IMR-90 (cell line): ENCODE measurements at regions not wholly inside any gene's neighbourhood (a gene's known extent, or its start where the extent isn't known, plus 50 kb on each side); places are given as distances from the start of the nearest gene placed in this dataset.

ENCODE experiments used
- ATAC-seq: fragments of 200-7000 bp; cut with Tn5 transposase; 2 replicates; pipeline ENCODE4 v1.9.1; 2020; ENCODE audit warnings: low read depth, mild to moderate bottlenecking, moderate library complexity
- BruUV-seq: library from RNA; stranded (reverse); fragments of 400-500 nt; replicated peaks from 2 replicates; lab custom pipeline; 2021; lab: Mats Ljungman, UMichigan
- CTCF ChIA-PET: fragments of 300-600 bp; formaldehyde crosslinking; extraction: SDS; loops from one replicate; lab custom pipeline; 2021; ENCODE audit warnings: antibody characterized with exemption; lab: Yijun Ruan, JAX
- POLR2A ChIA-PET: fragments of 300-600 bp; sonication (Branson Sonifier 250); formaldehyde crosslinking; loops from one replicate; lab custom pipeline; 2022; ENCODE audit warnings: antibody characterized with exemption; ENCODE audit not compliant: unreplicated experiment; lab: Charles Lee
- DNase-seq: peaks from one replicate; pipeline ENCODE4 v3.0.0; 2013
- H2AFZ ChIP-seq: replicated peaks from 2 replicates; pipeline ENCODE3; 2013; ENCODE audit warnings: low read length, mild to moderate bottlenecking; ENCODE audit not compliant: poor library complexity
- H2AK5ac ChIP-seq: 2 replicates; pipeline ENCODE4 v1.6.1; 2013; ENCODE audit warnings: low read depth, low read length, inconsistent platforms
- H2AK9ac ChIP-seq: replicated peaks from 2 replicates; pipeline ENCODE3; 2013; ENCODE audit warnings: mild to moderate bottlenecking, low read depth, low read length, moderate library complexity; ENCODE audit not compliant: poor library complexity
- H2BK120ac ChIP-seq: 2 replicates; pipeline ENCODE4 v1.6.1; 2013; ENCODE audit warnings: low read depth, low read length, inconsistent platforms
- H2BK15ac ChIP-seq: 3 replicates; pipeline ENCODE4 v1.6.1; 2013; ENCODE audit warnings: low read depth, low read length, inconsistent platforms
- H2BK20ac ChIP-seq: 2 replicates; pipeline ENCODE4 v1.6.1; 2013; ENCODE audit warnings: low read depth, mild to moderate bottlenecking, inconsistent platforms, low read length, moderate library complexity
- H2BK5ac ChIP-seq: 2 replicates; pipeline ENCODE4 v1.6.1; 2013; ENCODE audit warnings: mild to moderate bottlenecking, low read depth, low read length, inconsistent platforms; ENCODE audit not compliant: poor library complexity, severe bottlenecking
- H3K14ac ChIP-seq: replicated peaks from 2 replicates; pipeline ENCODE4 v1.6.1; 2013; ENCODE audit warnings: low read depth, low read length, inconsistent platforms
- H3K18ac ChIP-seq: 2 replicates; pipeline ENCODE4 v1.6.1; 2013; ENCODE audit warnings: low read depth, low read length, control low read depth
- H3K23ac ChIP-seq: 2 replicates; pipeline ENCODE4 v1.6.1; 2013; ENCODE audit warnings: low read depth, low read length, inconsistent platforms
- H3K27ac ChIP-seq: 2 replicates; pipeline ENCODE4 v1.5.1; 2013; ENCODE audit warnings: mild to moderate bottlenecking, control low read depth, low read length; ENCODE audit not compliant: insufficient read depth
- H3K27me3 ChIP-seq: 2 replicates; pipeline ENCODE4 v1.6.1; 2013; ENCODE audit warnings: low read length; ENCODE audit not compliant: control insufficient read depth, insufficient read depth
- H3K36me3 ChIP-seq: 2 replicates; pipeline ENCODE4 v1.6.1; 2013; ENCODE audit warnings: low read length, mixed read lengths; ENCODE audit not compliant: control insufficient read depth, insufficient read depth
- H3K4ac ChIP-seq: 2 replicates; pipeline ENCODE4 v1.6.1; 2013; ENCODE audit warnings: low read depth, low read length, inconsistent platforms
- H3K4me1 ChIP-seq: 2 replicates; pipeline ENCODE4 v1.6.1; 2013; ENCODE audit warnings: low read length, mixed read lengths; ENCODE audit not compliant: control insufficient read depth, insufficient read depth
- H3K4me2 ChIP-seq: 2 replicates; pipeline ENCODE4 v1.6.1; 2013; ENCODE audit warnings: low read depth, mild to moderate bottlenecking, control low read depth, low read length, moderate library complexity
- H3K4me3 ChIP-seq: 2 replicates; pipeline ENCODE4 v1.5.1; 2013; ENCODE audit warnings: low read depth, mild to moderate bottlenecking, control low read depth, low read length, moderate library complexity; ENCODE audit not compliant: insufficient read depth
- H3K56ac ChIP-seq: 2 replicates; pipeline ENCODE4 v1.6.1; 2013; ENCODE audit warnings: low read length, inconsistent platforms; ENCODE audit not compliant: insufficient read depth; ENCODE audit errors: extremely low read depth
- H3K79me1 ChIP-seq, 2 experiments: 2 replicates each; pipeline ENCODE4 v1.6.1; 2013; ENCODE audit warnings: low read length in 2 of 2, inconsistent platforms in 1 of 2, low read depth in 1 of 2
- H3K9ac ChIP-seq: 2 replicates; pipeline ENCODE4 v1.6.1; 2013; ENCODE audit warnings: low read depth, low read length, control low read depth
- H3K9me1 ChIP-seq: 2 replicates; pipeline ENCODE4 v1.6.1; 2013; ENCODE audit warnings: low read length, inconsistent platforms; ENCODE audit not compliant: insufficient read depth
- H3K9me3 ChIP-seq: 2 replicates; pipeline ENCODE4 v1.6.1; 2013; ENCODE audit warnings: low read length; ENCODE audit not compliant: control insufficient read depth, insufficient read depth
- H4K20me1 ChIP-seq: 2 replicates; pipeline ENCODE4 v1.6.1; 2013; ENCODE audit warnings: low read length, inconsistent platforms; ENCODE audit not compliant: insufficient read depth
- H4K5ac ChIP-seq: 2 replicates; pipeline ENCODE4 v1.6.1; 2013; ENCODE audit warnings: mild to moderate bottlenecking, low read depth, low read length, control low read depth
- H4K8ac ChIP-seq, 2 experiments: 2 replicates each; pipeline ENCODE4 v1.6.1; 2013; ENCODE audit warnings: low read depth in 2 of 2, low read length in 2 of 2, control low read depth in 1 of 2, inconsistent platforms in 1 of 2
- H4K91ac ChIP-seq: 2 replicates; pipeline ENCODE4 v1.6.1; 2013; ENCODE audit warnings: low read depth, low read length, inconsistent platforms; ENCODE audit not compliant: insufficient read depth
- BHLHE40 ChIP-seq: fragments of 150-350 bp; IDR thresholded peaks from 2 replicates; pipeline ENCODE4 v1.6.1; 2016; ENCODE audit warnings: mild to moderate bottlenecking, low read depth, low read length
- CEBPB ChIP-seq: IDR thresholded peaks from 2 replicates; pipeline ENCODE4 v1.6.1; 2012; ENCODE audit warnings: low read depth, low read length, improper control_type of control experiment
- CHD1 ChIP-seq: IDR thresholded peaks from 2 replicates; pipeline ENCODE4 v1.6.1; 2012; ENCODE audit warnings: low read depth, low read length, improper control_type of control experiment
- FOS ChIP-seq: fragments of 150-350 bp; IDR thresholded peaks from 2 replicates; pipeline ENCODE4 v1.6.1; 2016; ENCODE audit warnings: low read depth, low read length
- MAFK ChIP-seq: IDR thresholded peaks from 2 replicates; pipeline ENCODE4 v1.6.1; 2012; ENCODE audit warnings: low read depth, low read length, improper control_type of control experiment
- MAZ ChIP-seq: IDR thresholded peaks from 2 replicates; pipeline ENCODE4 v1.6.1; 2012; ENCODE audit warnings: low read depth, mild to moderate bottlenecking, low read length, improper control_type of control experiment, moderate library complexity, borderline replicate concordance
- MXI1 ChIP-seq: IDR thresholded peaks from 2 replicates; pipeline ENCODE4 v1.6.1; 2012; ENCODE audit warnings: low read depth, mild to moderate bottlenecking, low read length, moderate library complexity, borderline replicate concordance
- NFE2L2 ChIP-seq: fragments of 150-350 bp; IDR thresholded peaks from 2 replicates; pipeline ENCODE4 v1.6.1; 2016; ENCODE audit warnings: low read depth, mild to moderate bottlenecking, low read length
- POLR2A ChIP-seq: IDR thresholded peaks from 2 replicates; pipeline ENCODE4 v1.6.1; 2012; ENCODE audit warnings: mild to moderate bottlenecking, low read depth, low read length
- RAD21 ChIP-seq: IDR thresholded peaks from 2 replicates; pipeline ENCODE4 v1.6.1; 2012; ENCODE audit warnings: low read length, improper control_type of control experiment
- RCOR1 ChIP-seq: IDR thresholded peaks from 2 replicates; pipeline ENCODE4 v1.6.1; 2012; ENCODE audit warnings: mild to moderate bottlenecking, low read length, improper control_type of control experiment; ENCODE audit not compliant: insufficient replicate concordance
- RFX5 ChIP-seq: IDR thresholded peaks from 2 replicates; pipeline ENCODE4 v1.8.0; 2012; ENCODE audit warnings: low read depth, mild to moderate bottlenecking, low read length, moderate library complexity
- SMC3 ChIP-seq: fragments of 150-350 bp; IDR thresholded peaks from 2 replicates; pipeline ENCODE4 v1.6.1; 2016; ENCODE audit warnings: low read depth, mild to moderate bottlenecking, antibody characterized with exemption, low read length, moderate library complexity
- WGBS, 2 experiments: methylation state at CpG; one replicate each; pipeline versions ENCODE4 v1.1.5 to v1.1.7; 2013; ENCODE audit warnings: missing lambda C conversion rate in 2 of 2; ENCODE audit not compliant: insufficient read length in 1 of 2; ENCODE audit errors: extremely low coverage in 2 of 2; 5-methylcytosine and 5-hydroxymethylcytosine counted together
- dilution Hi-C: fragments of 300-500 bp; cut with HindIII; formaldehyde crosslinking; loops from one replicate; pipeline ENCODE4 v1.14.3; 2018; ENCODE audit warnings: low sequenced_read_pairs; ENCODE audit not compliant: unreplicated experiment
- in situ Hi-C: fragments of 300-500 bp; cut with MboI; formaldehyde crosslinking; loops from 3 replicates; pipeline ENCODE4 v1.14.3; 2019; ENCODE audit warnings: low sequenced_read_pairs, inconsistent platforms, mixed read lengths
- intact Hi-C: fragments of 100-400 bp; cut with micrococcal nuclease; formaldehyde crosslinking; loops from 2 replicates; pipeline ENCODE4 v1.10.0; 2022
- TF ChIP-seq, protein P1 (sequence below): conservative IDR thresholded peaks from 2 replicates; pipeline ENCODE4 v1.5.1; 2012; ENCODE audit warnings: mild to moderate bottlenecking, low read depth, low read length, improper control_type of control experiment
- TF ChIP-seq, protein P2 (sequence below): fragments of 150-350 bp; IDR thresholded peaks from 2 replicates; pipeline ENCODE4 v1.6.1; 2017; ENCODE audit warnings: mild to moderate bottlenecking, antibody characterized with exemption, low read length, low read depth

DNA sequence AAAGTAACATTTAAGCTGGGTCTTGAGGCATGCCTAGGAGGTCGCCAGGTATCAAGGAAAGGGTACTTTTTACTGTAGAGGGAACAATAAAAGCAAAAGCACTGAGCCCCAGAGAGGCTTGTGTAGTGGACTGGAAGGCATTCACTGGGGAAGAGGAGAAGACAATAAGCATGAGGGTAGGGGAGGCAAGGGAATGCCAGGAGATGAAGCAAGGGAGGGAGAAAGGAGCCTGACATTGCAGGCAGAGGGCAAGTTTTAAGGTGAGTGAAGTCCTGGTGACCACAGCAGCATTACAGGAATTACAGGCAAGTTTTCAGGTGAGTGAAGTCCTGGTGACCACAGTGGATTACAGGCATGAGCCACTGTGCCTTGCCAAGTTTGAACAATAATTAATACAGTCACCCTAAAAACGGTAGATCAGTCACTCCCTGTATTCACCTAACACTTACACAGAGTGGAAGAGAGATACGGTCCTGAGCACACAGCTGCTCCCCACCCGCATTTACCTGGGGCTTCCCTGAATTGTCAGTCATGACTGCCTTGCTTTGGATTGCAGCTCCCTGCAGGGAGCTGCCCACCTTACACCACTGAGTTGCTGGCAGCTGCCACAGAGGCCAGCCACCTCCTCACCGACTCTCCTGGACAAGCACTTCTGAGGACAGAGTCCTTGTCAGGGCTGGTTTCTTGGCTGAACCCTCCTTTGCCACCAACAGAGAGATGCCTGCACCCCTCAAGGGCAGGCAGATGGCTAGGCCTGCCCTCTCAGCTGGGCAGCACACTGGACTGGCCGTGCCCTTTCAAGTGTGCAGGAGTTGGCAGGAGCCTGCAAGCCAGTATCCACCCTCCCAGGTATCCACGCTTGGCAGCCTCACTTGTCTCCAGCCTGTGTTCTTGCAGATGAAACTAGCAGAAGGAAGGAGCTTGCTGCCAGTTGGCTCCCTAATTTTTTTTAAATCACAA is 59.0 kb upstream of the KCNK12 start:
- dilution Hi-C loops = no loop called here
- Histone ChIP-seq H3K4ac (no peak overlapping the region), H3K27ac (no peak overlapping the region), H2AK9ac (peak overlapping the region; percentile 37), H4K91ac (no peak overlapping the region), H3K4me1 (peaks cover 7% of the 10 kb centered on the region), H2BK20ac (no peak overlapping the region), H3K9me1 (no peaks in the 10 kb centered on the region), H4K20me1 (no peaks in the 10 kb centered on the region), H2BK5ac (no peak overlapping the region), H3K9ac (no peak overlapping the region), H3K14ac (no peak overlapping the region), H3K4me3 (no peak overlapping the region), H3K27me3 (peaks cover 4% of the 10 kb centered on the region), H3K9me3 (no peaks in the 10 kb centered on the region), H2BK120ac (no peak overlapping the region), H3K56ac (no peak overlapping the region), H3K18ac (no peak overlapping the region), H2AK5ac (no peak overlapping the region), H3K23ac (no peak overlapping the region), H2BK15ac (no peak overlapping the region), H4K5ac (no peak overlapping the region), H4K8ac (no peak overlapping the region), H2AFZ (no peak overlapping the region), H3K36me3 (no peaks in the 10 kb centered on the region), H3K4me2 (no peak overlapping the region), H3K79me1 (no peaks in the 10 kb centered on the region)
- intact Hi-C loops = no loop called here
- ChIA-PET CTCF (no interaction called here), POLR2A (no interaction called here)
- 72% methylated on average over 3 of the region's 7 CpGs; no CpG with 5 or more reads in 1 of the 2 experiments for WGBS, 2 experiments
- ATAC-seq = no peak
- no TSS peak for BruUV-seq
- DNase-seq = no peak
- in situ Hi-C loops = no loop called here
- no peak for TF ChIP-seq CEBPB
- TF ChIP-seq MAZ = no peak
- TF ChIP-seq BHLHE40 = no peak
- TF ChIP-seq NFE2L2 = no peak
- no peak for TF ChIP-seq CHD1
- no peak for TF ChIP-seq RFX5
- TF ChIP-seq RAD21 = no peak
- TF ChIP-seq, protein P1, sequence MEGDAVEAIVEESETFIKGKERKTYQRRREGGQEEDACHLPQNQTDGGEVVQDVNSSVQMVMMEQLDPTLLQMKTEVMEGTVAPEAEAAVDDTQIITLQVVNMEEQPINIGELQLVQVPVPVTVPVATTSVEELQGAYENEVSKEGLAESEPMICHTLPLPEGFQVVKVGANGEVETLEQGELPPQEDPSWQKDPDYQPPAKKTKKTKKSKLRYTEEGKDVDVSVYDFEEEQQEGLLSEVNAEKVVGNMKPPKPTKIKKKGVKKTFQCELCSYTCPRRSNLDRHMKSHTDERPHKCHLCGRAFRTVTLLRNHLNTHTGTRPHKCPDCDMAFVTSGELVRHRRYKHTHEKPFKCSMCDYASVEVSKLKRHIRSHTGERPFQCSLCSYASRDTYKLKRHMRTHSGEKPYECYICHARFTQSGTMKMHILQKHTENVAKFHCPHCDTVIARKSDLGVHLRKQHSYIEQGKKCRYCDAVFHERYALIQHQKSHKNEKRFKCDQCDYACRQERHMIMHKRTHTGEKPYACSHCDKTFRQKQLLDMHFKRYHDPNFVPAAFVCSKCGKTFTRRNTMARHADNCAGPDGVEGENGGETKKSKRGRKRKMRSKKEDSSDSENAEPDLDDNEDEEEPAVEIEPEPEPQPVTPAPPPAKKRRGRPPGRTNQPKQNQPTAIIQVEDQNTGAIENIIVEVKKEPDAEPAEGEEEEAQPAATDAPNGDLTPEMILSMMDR = no peak
- TF ChIP-seq MXI1 = no peak
- TF ChIP-seq RCOR1 = no peak
- TF ChIP-seq, protein P2, sequence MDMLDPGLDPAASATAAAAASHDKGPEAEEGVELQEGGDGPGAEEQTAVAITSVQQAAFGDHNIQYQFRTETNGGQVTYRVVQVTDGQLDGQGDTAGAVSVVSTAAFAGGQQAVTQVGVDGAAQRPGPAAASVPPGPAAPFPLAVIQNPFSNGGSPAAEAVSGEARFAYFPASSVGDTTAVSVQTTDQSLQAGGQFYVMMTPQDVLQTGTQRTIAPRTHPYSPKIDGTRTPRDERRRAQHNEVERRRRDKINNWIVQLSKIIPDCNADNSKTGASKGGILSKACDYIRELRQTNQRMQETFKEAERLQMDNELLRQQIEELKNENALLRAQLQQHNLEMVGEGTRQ = no peak
- TF ChIP-seq SMC3 = no peak
- TF ChIP-seq FOS = no peak
- no peak for TF ChIP-seq MAFK
- no peak for TF ChIP-seq POLR2A
